ENCODE measurements at regions not wholly inside any gene's neighbourhood (a gene's known extent, or its start where the extent isn't known, plus 50 kb on each side); places are given as distances from the start of the nearest gene placed in this dataset.

DNA sequence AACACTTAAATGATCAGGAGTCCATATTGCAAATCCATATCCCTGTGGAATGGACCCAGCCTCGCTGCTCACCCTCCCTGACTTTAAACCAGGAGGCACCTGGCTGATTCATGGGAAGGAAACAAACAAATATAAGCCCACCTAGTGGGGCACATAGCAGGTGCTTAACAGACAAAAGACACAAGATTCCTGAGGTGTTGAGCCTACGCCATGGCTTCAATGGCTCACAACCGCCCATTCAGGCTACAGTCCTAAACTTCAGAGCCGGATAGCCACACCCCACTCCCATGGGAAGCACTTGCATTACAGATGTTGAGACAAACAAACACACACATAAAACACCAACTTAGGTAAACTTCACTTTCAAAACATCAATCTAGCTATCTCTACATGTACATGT, 359.9 kb downstream of the ICE1 start:
- Histone ChIP-seq H3K79me2 (ENCODE audit: low read length) (no peaks in the 10 kb centered on the region), H3K27ac (ENCODE audit: low read length) (no peak overlapping the region), H3K4me2 (ENCODE audit: low read depth, low read length) (no peak overlapping the region), H3K27me3 (replicated peaks; ENCODE audit: insufficient read depth, low read length) (no peaks in the 10 kb centered on the region), H4K20me1 (ENCODE audit: insufficient read depth, low read length) (no peaks in the 10 kb centered on the region), H3K9me3 (replicated peaks; ENCODE audit: insufficient read depth, low read length) (no peaks in the 10 kb centered on the region), H3K4me1 (ENCODE audit: low read length) (peaks cover 13% of the 10 kb centered on the region), H3F3A (ENCODE audit: insufficient read depth, low read length) (no peaks in the 10 kb centered on the region), H3K36me3 (replicated peaks; ENCODE audit: insufficient read depth, low read length) (no peaks in the 10 kb centered on the region), H3K9me2 (replicated peaks; ENCODE audit: insufficient read depth, low read length) (no peaks in the 10 kb centered on the region), H3K9ac (ENCODE audit: low read length) (no peak overlapping the region), H3K4me3 (ENCODE audit: low read length) (no peak overlapping the region), H2AFZ (ENCODE audit: low read length) (no peak overlapping the region)
- TF ChIP-seq EZH2phosphoT487 (IDR thresholded peaks at IDR 0.05; ENCODE audit: low read length) (no peak), EZH2 (optimal IDR thresholded peaks at IDR 0.05; ENCODE audit: low read depth, low read length) (no peak)
- TF ChIP-seq, protein P1, sequence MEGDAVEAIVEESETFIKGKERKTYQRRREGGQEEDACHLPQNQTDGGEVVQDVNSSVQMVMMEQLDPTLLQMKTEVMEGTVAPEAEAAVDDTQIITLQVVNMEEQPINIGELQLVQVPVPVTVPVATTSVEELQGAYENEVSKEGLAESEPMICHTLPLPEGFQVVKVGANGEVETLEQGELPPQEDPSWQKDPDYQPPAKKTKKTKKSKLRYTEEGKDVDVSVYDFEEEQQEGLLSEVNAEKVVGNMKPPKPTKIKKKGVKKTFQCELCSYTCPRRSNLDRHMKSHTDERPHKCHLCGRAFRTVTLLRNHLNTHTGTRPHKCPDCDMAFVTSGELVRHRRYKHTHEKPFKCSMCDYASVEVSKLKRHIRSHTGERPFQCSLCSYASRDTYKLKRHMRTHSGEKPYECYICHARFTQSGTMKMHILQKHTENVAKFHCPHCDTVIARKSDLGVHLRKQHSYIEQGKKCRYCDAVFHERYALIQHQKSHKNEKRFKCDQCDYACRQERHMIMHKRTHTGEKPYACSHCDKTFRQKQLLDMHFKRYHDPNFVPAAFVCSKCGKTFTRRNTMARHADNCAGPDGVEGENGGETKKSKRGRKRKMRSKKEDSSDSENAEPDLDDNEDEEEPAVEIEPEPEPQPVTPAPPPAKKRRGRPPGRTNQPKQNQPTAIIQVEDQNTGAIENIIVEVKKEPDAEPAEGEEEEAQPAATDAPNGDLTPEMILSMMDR (IDR thresholded peaks at IDR 0.05; ENCODE audit: low read length) = no peak
- no peak for DNase-seq

DNA sequence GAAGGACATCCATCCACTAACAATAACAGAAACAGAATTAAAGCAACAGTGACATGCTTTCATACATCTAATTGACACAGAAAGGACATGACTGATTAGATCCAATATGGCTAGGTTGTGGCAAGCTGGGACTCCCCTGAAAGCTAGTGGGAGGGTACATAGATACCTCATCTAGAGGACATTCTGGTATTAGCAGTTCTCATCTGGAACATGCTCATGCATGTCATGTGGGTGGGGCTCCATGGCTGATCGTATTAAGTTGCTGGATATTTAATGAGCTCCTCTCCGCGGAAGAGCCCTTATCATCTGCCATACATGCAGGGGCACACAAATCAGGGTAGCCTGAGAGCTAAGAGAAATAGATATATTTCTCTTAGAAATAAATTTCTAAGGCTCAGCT, 358.9 kb downstream of the ICE1 start:
- no peak overlapping the region for H3K4me3 ChIP-seq (ENCODE audit: low read length)
- H3K4me2 ChIP-seq (ENCODE audit: low read depth, low read length) = no peak overlapping the region
- H3K36me3 ChIP-seq (replicated peaks; ENCODE audit: insufficient read depth, low read length) = no peaks in the 10 kb centered on the region
- no peak overlapping the region for H2AFZ ChIP-seq (ENCODE audit: low read length)
- TF ChIP-seq, protein P1 (IDR thresholded peaks at IDR 0.05; ENCODE audit: low read length) = no peak
- TF ChIP-seq EZH2phosphoT487 (IDR thresholded peaks at IDR 0.05; ENCODE audit: low read length) (no peak), EZH2 (optimal IDR thresholded peaks at IDR 0.05; ENCODE audit: low read depth, low read length) (no peak)
- H4K20me1 ChIP-seq (ENCODE audit: insufficient read depth, low read length) = no peaks in the 10 kb centered on the region
- no peaks in the 10 kb centered on the region for H3K27me3 ChIP-seq (replicated peaks; ENCODE audit: insufficient read depth, low read length)
- H3K79me2 ChIP-seq (ENCODE audit: low read length) = no peaks in the 10 kb centered on the region
- no peak overlapping the region for H3K9ac ChIP-seq (ENCODE audit: low read length)
- H3F3A ChIP-seq (ENCODE audit: insufficient read depth, low read length) = no peaks in the 10 kb centered on the region
- H3K27ac ChIP-seq (ENCODE audit: low read length) = no peak overlapping the region
- no peak for DNase-seq
- H3K9me2 ChIP-seq (replicated peaks; ENCODE audit: insufficient read depth, low read length) = no peaks in the 10 kb centered on the region
- peaks cover 13% of the 10 kb centered on the region for H3K4me1 ChIP-seq (ENCODE audit: low read length)
- H3K9me3 ChIP-seq (replicated peaks; ENCODE audit: insufficient read depth, low read length) = no peaks in the 10 kb centered on the region

DNA sequence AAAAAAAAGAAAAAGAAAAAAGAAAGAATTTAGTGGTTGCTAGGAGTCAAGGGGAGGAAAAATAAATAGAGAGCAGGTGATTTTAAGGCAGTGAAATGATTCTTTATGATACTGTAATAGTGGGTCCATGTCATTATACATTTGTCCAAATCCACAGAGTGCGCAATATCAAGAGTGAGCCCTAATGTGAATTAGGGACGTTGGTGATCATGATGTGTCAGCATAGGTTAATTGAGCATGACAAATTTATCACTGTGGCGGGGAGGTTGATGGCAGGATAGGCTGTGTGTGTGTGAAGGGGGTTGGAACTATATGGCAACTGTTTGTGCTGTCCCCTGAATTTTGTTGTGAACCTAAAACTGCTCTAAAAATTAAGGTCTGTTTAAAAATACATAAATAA, 357.8 kb downstream of the ICE1 start:
- H3K9me2 ChIP-seq (replicated peaks; ENCODE audit: insufficient read depth, low read length) = no peaks in the 10 kb centered on the region
- no peak overlapping the region for H3K4me2 ChIP-seq (ENCODE audit: low read depth, low read length)
- peaks cover 11% of the 10 kb centered on the region for H3K4me1 ChIP-seq (ENCODE audit: low read length)
- no peaks in the 10 kb centered on the region for H3K36me3 ChIP-seq (replicated peaks; ENCODE audit: insufficient read depth, low read length)
- no peak for DNase-seq
- H3K4me3 ChIP-seq (ENCODE audit: low read length) = no peak overlapping the region
- H3K9ac ChIP-seq (ENCODE audit: low read length) = no peak overlapping the region
- H3K79me2 ChIP-seq (ENCODE audit: low read length) = no peaks in the 10 kb centered on the region
- H3K27ac ChIP-seq (ENCODE audit: low read length) = no peak overlapping the region
- H4K20me1 ChIP-seq (ENCODE audit: insufficient read depth, low read length) = no peaks in the 10 kb centered on the region
- H3K9me3 ChIP-seq (replicated peaks; ENCODE audit: insufficient read depth, low read length) = no peaks in the 10 kb centered on the region
- TF ChIP-seq, protein P1 (IDR thresholded peaks at IDR 0.05; ENCODE audit: low read length) = no peak
- TF ChIP-seq EZH2phosphoT487 (IDR thresholded peaks at IDR 0.05; ENCODE audit: low read length) (no peak), EZH2 (optimal IDR thresholded peaks at IDR 0.05; ENCODE audit: low read depth, low read length) (no peak)
- H2AFZ ChIP-seq (ENCODE audit: low read length) = no peak overlapping the region
- H3F3A ChIP-seq (ENCODE audit: insufficient read depth, low read length) = no peaks in the 10 kb centered on the region
- H3K27me3 ChIP-seq (replicated peaks; ENCODE audit: insufficient read depth, low read length) = no peaks in the 10 kb centered on the region

All from MM.1S (cell line).